ENCODE measurements at regions not wholly inside any gene's neighbourhood (a gene's known extent, or its start where the extent isn't known, plus 50 kb on each side); places are given as distances from the start of the nearest gene placed in this dataset.

DNA sequence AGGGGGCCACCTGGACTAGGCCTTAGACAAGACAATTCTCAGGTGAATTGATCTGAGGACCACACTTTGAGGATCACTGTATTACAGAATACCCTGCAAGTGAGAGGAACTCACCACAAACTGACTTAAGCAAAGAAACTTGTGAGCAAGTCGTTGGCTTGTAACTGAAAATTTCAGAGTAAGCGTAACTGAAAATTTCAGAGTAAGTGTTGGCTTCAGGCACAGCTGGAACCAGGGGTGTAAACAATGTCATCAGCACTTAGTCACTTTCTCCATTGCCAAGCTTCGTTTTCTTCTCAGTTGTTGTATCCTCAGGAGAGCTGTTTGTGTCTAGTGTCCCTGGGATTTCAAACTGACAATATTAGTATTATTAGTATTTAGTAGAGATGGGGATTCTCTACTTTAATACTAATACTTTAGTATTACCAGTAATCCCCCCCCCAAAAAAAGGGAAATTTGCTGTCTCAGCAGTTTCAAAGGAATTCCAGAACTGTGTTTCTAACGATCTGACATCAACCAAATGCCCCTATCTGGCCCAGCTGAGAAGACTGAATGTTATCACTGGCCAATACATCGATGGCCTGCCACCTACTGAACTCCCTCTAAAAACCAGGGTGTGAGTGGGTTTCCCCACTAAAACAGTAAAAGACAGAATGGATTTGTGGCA lies 474.4 kb downstream of the NTRK3 start:
- POLR2A ChIA-PET (ENCODE audit: unreplicated experiment): no interaction called here
- H3F3A ChIP-seq (ENCODE audit: insufficient read depth, low read depth): no peaks in the 10 kb centered on the region
- no peak overlapping the region for H3K4me2 ChIP-seq
- BruUV-seq (replicated peaks): no TSS peak
- no peaks in the 10 kb centered on the region; the same call in 1 of the 2 replicates for H3K27me3 ChIP-seq (ENCODE audit: insufficient read depth, low read depth)
- no peak overlapping the region for H3K4me3 ChIP-seq
- no peaks in the 10 kb centered on the region for H3K9me3 ChIP-seq (ENCODE audit: insufficient read depth, low read depth)
- TF ChIP-seq EZH2 (IDR thresholded peaks at IDR 0.05; ENCODE audit: low read depth): no peak
- TF ChIP-seq, protein P1, sequence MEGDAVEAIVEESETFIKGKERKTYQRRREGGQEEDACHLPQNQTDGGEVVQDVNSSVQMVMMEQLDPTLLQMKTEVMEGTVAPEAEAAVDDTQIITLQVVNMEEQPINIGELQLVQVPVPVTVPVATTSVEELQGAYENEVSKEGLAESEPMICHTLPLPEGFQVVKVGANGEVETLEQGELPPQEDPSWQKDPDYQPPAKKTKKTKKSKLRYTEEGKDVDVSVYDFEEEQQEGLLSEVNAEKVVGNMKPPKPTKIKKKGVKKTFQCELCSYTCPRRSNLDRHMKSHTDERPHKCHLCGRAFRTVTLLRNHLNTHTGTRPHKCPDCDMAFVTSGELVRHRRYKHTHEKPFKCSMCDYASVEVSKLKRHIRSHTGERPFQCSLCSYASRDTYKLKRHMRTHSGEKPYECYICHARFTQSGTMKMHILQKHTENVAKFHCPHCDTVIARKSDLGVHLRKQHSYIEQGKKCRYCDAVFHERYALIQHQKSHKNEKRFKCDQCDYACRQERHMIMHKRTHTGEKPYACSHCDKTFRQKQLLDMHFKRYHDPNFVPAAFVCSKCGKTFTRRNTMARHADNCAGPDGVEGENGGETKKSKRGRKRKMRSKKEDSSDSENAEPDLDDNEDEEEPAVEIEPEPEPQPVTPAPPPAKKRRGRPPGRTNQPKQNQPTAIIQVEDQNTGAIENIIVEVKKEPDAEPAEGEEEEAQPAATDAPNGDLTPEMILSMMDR (conservative IDR thresholded peaks at IDR 0.05): no peak
- H4K20me1 ChIP-seq (ENCODE audit: insufficient read depth): no peaks in the 10 kb centered on the region
- H2AFZ ChIP-seq: no peak overlapping the region
- no peaks in the 10 kb centered on the region for H3K9me2 ChIP-seq (ENCODE audit: insufficient read depth)
- no peak overlapping the region for H3K27ac ChIP-seq
- H3K36me3 ChIP-seq (ENCODE audit: low read depth): no peaks in the 10 kb centered on the region
- no peaks in the 10 kb centered on the region for H3K4me1 ChIP-seq (replicated peaks; ENCODE audit: insufficient read depth)
- H3K79me2 ChIP-seq (ENCODE audit: low read depth): no peaks in the 10 kb centered on the region
- CTCF ChIA-PET: no interaction called here
- intact Hi-C loops (cut with micrococcal nuclease; ENCODE audit: unreplicated experiment): no loop called here
- DNase-seq: no peak

DNA sequence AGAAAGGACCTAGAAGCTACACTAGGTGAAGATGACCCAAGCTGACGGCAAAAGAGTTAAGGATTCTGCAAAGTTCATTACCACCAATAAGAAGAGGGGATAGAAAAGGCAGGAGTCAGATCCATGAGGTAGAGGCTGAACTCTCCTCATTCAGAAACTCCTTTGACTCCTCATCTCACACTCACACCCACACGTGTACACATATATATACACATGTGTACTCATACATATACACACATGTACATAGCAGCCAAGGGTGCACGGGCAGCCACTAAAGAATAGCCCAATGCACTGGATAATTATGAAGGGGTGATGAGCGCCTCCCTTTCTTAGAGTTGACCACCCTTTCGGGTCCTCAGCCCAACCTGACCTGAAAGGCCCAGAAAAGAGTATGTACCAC lies 476.8 kb downstream of the NTRK3 start:
- H3K4me1 ChIP-seq (replicated peaks; ENCODE audit: insufficient read depth): no peaks in the 10 kb centered on the region
- ChIA-PET CTCF (no interaction called here), POLR2A (ENCODE audit: unreplicated experiment) (no interaction called here)
- no peak overlapping the region for H3K4me2 ChIP-seq
- H3K27ac ChIP-seq: no peak overlapping the region
- no peak for TF ChIP-seq EZH2 (IDR thresholded peaks at IDR 0.05; ENCODE audit: low read depth)
- TF ChIP-seq, protein P1 (conservative IDR thresholded peaks at IDR 0.05): no peak
- no peaks in the 10 kb centered on the region for H3F3A ChIP-seq (ENCODE audit: insufficient read depth, low read depth)
- no peaks in the 10 kb centered on the region for H4K20me1 ChIP-seq (ENCODE audit: insufficient read depth)
- H3K9me2 ChIP-seq (ENCODE audit: insufficient read depth): no peaks in the 10 kb centered on the region
- BruUV-seq (replicated peaks): no TSS peak
- no peaks in the 10 kb centered on the region for H3K79me2 ChIP-seq (ENCODE audit: low read depth)
- intact Hi-C loops (cut with micrococcal nuclease; ENCODE audit: unreplicated experiment): no loop called here
- no peaks in the 10 kb centered on the region for H3K36me3 ChIP-seq (ENCODE audit: low read depth)
- no peak overlapping the region for H2AFZ ChIP-seq
- no peaks in the 10 kb centered on the region for H3K27me3 ChIP-seq (ENCODE audit: insufficient read depth, low read depth)
- no peak for DNase-seq
- H3K4me3 ChIP-seq: no peak overlapping the region
- H3K9me3 ChIP-seq (ENCODE audit: insufficient read depth, low read depth): no peaks in the 10 kb centered on the region

- no TSS peak for BruUV-seq (replicated peaks)
- Histone ChIP-seq H3K27me3 (ENCODE audit: insufficient read depth, low read depth) (no peaks in the 10 kb centered on the region), H3K9me3 (ENCODE audit: insufficient read depth, low read depth) (no peaks in the 10 kb centered on the region), H3K4me1 (replicated peaks; ENCODE audit: insufficient read depth) (no peaks in the 10 kb centered on the region), H3K27ac (no peak overlapping the region), H2AFZ (no peak overlapping the region), H3K4me3 (no peak overlapping the region), H3K36me3 (ENCODE audit: low read depth) (no peaks in the 10 kb centered on the region), H3K79me2 (ENCODE audit: low read depth) (no peaks in the 10 kb centered on the region), H3F3A (ENCODE audit: insufficient read depth, low read depth) (no peaks in the 10 kb centered on the region), H3K9me2 (ENCODE audit: insufficient read depth) (no peaks in the 10 kb centered on the region), H3K4me2 (no peak overlapping the region), H4K20me1 (ENCODE audit: insufficient read depth) (no peaks in the 10 kb centered on the region)
- TF ChIP-seq, protein P1 (conservative IDR thresholded peaks at IDR 0.05): no peak
- TF ChIP-seq EZH2 (IDR thresholded peaks at IDR 0.05; ENCODE audit: low read depth): no peak
- ChIA-PET POLR2A (ENCODE audit: unreplicated experiment) (no interaction called here), CTCF (no interaction called here)
- intact Hi-C loops (cut with micrococcal nuclease; ENCODE audit: unreplicated experiment): no loop called here
- no peak for DNase-seq
Observed at GRCh38 chr15:87778358-87778757, 478.2 kb downstream of the NTRK3 start.

Measured in PC-9 (cell line).